ENCODE measurements at regions not wholly inside any gene's neighbourhood (a gene's known extent, or its start where the extent isn't known, plus 50 kb on each side); places are given as distances from the start of the nearest gene placed in this dataset.
"Not testable (repeated sequence)": the region's sequence is repeated elsewhere in the genome, so short reads cannot be mapped to it uniquely, and the experiment has no call there.

DNA sequence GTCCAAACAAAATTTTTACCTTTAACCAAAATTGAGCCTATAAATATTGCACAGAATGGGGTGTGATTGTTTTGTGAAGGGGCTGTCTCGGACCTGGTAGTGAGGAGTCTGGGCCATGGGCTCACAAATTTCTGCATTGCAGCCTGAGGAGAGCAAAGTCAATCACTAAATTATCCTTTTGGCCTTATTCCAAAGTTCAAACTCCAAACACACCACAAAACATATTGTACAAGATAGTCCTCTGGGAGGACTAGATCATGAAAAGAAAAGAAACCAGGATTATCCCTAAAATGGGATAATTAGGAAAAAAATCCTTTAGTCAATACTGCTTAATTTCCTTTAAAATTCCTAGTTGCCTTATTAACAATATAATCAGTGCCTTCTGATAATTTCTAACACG is 115.5 kb downstream of the BUB3 start:
- FAIRE-seq (no peak), DNase-seq (ENCODE audit: low spot score) (no peak)

DNA sequence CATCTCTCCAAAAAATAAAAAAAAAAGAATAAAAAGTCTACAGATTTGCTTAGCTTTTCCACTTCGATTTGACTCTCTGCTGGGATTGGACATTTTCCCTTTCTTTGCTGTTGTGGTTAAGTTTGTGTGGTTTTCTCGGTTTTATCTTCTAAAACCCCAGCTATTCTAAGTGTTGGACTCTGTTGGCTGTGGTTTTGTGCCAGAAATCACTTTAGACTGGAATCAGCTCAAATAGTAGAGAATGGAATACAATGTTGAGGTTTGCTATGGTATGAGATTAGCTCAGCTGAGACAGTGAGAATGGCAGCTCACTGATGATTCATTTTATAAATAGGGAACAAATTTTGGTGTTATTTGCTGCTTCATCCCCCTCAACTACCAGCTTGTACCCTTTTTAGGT is 116.0 kb downstream of the BUB3 start:
- FAIRE-seq (no peak), DNase-seq (ENCODE audit: low spot score) (peak; percentile 52)

DNA sequence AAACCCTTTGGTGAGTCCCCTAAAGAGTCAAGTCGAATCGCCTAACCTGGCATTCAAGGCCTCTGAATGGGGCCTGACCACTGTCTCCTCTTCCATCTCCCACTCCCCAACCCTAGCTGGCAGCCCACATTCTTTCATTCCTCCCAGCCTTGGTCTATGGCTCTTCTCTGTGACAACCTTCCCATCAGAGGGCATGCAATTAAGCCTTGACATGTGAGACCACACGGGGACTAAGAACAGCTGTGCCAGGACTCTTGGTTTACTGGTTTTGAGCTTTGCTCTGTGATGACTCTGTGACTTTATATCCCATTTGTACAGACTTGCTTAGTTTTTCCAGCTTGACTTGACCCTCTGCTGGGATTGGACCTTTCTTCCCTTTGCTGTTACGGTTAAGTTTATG is 116.6 kb downstream of the BUB3 start:
- no peak for FAIRE-seq

DNA sequence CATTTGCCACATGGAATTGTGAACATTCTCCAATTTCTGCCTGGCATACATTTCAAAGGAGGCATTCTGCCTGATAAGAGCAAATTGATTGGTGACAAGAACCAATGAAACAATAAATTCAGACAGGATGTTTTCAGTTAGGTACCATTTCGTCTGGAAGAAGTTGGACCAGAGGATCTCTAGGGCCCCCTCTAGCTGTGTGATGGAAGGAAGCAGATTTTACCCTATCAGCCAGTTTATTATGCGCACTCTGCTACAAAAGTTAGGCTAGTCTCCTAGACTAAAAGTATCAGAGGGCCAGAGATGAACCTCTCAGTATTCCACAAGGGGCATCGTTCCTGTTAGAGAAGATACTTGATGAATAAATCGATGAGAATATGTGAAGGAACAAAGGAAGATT is 118.0 kb downstream of the BUB3 start:
- DNase-seq (ENCODE audit: low spot score): no peak
- FAIRE-seq: no peak

More for the DNA sequence above, 116.6 kb downstream of the BUB3 start:
- no peak for DNase-seq (ENCODE audit: low spot score)

DNA sequence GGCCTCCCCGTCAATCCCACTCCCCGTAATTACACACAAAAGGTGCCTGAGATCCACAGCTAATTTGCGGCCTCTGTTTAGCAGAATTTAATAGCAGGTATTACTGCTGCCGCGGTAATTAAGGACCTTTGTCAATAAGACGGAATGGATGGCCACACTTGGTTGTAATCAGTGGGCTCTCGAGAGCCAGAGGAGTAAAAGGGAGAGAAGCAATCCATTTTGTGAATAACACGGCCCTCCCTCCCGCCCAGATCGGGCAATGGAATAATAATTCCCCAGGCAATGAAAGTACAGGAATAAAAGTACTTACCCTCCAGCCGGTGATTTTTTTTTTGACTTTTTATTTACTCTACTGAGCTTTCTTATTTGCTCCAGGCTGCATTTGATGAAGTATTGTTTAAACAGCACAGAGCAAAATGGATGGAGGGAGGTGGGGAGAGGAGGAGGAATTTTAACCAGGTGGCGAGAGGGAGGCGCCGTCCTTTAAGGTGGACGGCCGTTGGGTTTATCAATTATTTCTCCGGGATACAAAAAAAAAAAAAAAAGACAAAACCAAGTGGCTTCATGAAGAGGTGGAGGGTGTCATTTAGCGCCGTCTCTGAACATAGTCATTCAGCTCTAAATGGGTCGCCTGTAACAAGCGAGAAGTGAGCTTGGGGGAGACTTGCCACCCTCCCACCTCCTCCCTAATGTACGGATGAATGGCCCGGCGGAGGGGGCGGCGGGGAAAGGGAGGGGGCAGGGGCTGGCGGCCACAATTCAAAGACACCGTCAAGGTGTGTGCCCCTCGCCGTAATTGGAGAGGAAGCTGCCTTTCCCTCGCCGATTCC is 120.3 kb downstream of the BUB3 start:
- FAIRE-seq (no peak), DNase-seq (ENCODE audit: low spot score) (no peak)

DNA sequence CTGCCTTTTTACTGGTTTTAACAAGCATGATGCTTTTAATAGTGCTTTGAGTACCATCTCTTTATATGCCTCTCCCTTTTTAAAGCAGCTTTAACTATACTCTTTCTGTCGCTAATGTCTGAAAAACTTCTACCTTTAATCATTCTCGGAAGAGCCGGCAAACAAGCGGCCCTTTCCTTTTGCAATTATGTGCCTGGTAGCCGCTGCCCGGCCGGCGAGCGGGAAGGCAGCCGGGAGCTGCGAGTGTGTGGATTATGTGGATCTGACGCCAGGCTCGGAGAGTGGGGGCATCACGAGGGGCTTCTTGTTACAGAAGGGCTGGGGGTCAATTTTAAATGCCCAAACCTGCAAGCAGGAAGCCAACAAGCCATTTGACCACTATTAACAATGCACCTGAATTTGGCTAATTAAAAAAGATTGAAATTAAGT is 120.9 kb downstream of the BUB3 start:
- FAIRE-seq: no peak
- DNase-seq (ENCODE audit: low spot score): no peak

DNA sequence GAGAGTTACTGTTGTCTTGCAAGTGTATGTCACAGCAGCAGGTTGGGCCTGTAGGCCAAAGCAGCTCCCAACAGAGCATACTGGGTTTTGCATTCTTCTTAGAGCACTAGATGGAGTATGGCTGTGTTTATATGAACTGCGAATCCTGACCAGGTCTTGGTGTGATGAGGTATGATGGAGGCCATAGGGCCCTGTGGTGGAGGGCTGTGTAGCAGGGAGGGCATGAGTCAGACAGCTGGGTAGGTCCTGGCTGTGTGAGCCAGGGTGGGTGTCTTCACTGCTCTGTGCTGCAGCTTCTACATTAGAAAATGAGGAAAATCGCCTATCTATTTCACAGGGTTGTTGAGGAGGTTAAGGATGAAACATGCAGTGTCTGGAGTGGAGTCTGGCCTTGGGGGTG is 124.2 kb downstream of the BUB3 start:
- no peak for FAIRE-seq
- DNase-seq (ENCODE audit: low spot score): no peak

DNA sequence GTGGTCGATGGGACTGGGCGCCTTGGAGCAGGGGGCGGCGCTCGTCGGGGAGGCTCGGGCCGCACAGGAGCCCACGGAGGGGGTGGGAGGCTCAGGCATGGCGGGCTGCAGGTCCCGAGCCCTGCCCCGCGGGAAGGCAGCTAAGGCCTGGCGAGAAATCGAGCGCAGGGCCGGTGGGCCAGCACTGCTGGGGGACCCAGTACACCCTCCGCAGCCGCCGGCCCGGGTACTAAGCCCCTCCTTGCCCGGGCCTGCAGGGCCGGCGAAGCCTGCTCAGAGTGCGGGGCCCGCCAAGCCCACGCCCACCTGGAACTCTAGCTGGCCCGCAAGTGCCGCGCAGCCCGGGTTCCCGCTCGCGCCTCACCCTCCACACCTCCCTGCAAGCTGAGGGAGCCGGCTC is 129.2 kb downstream of the BUB3 start:
- not testable (repeated sequence) for DNase-seq (ENCODE audit: low spot score); FAIRE-seq

DNA sequence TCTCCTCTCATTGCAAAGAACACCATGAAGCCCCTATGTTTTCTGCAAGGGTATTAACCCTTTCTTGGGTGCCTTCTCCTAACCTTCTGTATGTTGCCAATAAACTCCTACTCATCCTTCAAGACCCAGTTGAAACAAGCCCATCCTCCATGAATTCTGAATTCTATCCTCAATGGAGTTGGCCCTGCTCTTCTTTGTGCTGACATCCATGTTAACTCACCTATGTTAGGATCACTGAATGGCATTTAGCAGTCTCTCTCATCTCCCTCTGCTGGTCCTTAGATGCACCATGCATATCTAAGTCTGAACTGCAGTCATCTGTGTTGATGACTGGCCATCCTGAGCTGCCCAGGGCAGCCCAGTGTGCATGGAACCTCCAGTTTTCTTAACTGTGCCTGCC is 129.8 kb downstream of the BUB3 start:
- no peak for DNase-seq (ENCODE audit: low spot score)
- FAIRE-seq: no peak

DNA sequence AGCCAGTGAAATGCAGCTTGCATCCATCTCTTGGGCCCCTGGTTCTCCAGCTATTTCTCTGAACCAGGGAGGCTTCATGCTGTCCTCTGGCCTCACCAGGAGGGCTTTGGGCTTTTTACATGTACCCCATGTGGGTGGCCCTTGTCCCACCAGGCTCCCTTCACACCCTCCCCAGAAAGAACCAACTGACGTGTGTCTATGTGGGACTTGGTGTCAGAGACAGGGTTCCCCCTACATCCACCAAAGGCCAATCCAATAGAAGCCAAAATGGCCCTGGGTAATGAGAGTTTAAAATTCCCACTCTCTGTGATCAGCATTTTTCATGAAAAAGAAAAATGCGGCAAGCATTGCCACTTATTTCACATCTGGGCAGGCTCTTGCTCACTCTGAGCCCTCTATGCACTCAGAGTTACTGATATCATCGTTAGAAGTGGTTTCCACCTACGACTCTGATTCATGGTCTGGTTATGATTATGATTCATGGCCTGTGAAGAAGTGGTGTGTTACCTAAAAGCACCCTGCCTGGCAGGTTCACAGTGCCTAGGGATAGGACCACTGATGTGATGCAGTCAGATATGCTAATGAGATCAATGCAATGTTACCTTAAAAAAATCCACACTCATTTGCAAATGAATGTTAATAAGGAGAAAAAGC is 133.5 kb downstream of the BUB3 start:
- FAIRE-seq (peak; percentile 48), DNase-seq (ENCODE audit: low spot score) (peak; percentile 83)

DNA sequence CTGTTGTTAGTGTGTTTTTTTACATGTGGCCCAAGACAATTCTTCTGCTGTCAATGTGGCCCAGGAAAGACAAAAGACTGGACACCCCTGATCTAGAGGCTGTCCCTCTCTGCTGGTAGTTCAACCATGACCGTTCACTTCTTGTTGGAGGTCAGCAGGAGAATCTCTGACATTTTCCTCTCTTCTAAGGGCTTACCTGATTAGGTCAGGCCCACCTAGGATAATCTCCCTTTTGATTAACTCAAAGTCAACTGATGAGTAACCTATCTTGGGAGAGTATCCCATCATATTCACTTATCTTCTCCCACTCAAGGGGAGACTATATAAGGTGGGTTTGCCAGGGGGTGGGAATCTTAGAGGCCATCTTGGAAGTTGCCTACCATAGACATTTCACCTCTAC is 135.2 kb downstream of the BUB3 start:
- DNase-seq (ENCODE audit: low spot score): no peak

DNA sequence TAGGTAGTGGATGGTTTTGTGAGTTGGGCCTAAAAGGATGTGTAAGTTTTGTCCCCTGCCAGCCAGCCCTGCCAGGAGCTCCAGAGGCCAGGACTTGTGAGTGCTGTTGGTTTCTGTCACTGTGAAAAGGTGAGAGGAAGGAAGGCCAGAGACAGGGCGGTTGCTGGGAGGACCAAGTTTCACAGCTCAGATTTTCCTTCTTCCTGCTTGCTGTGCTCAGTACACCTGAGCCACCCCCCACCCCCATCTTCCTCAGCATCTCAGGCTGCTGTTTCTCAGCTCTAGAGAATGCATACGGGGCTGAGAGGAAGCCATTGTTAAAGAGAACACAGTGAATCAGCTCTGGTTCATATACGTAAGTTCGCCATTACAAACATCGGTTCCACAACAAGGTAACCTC is 139.9 kb downstream of the BUB3 start:
- FAIRE-seq: no peak

More for the DNA sequence above, 135.2 kb downstream of the BUB3 start:
- FAIRE-seq: no peak

DNA sequence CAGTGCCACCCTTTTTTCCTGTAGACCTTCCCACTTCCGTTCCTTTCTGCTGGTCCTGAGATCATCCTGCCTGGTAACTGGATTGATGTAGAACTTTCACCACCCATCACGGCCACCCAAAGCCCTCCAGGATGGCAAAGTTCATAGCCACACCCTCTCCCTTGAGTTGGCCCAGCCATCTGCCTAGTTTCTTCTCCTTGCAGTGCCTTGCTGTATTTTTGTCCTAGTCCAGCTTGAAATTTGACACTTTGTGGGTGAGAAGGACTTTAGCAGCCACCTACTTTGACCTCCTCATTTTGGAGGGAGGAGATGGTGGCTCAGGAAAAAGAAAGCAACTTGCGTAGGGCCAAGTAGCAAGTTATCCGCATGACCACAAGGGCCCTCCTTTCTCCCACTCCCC is 140.7 kb downstream of the BUB3 start:
- no peak for DNase-seq (ENCODE audit: low spot score)

More for the DNA sequence above, 139.9 kb downstream of the BUB3 start:
- DNase-seq (ENCODE audit: low spot score): no peak

DNA sequence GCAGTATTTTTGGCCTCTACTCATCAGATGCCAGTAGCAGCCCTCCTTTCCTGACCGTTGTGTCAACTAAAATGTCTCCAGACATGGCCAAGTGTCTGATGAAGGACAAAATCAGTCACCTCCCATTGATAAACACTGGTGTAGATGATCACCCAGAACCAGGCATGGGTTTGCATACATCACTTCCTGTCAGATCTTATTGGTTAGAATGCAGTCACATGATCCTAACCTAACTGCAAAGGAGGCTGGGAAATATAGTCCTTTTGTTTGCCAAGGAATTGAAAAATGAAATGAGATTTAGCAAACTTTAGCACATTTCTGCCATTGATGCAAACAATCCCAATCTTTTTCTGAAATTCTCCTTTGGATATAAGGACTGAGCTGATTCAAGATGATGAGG is 141.4 kb downstream of the BUB3 start:
- DNase-seq (ENCODE audit: low spot score) (no peak), FAIRE-seq (no peak)

More for the DNA sequence above, 140.7 kb downstream of the BUB3 start:
- no peak for FAIRE-seq

DNA sequence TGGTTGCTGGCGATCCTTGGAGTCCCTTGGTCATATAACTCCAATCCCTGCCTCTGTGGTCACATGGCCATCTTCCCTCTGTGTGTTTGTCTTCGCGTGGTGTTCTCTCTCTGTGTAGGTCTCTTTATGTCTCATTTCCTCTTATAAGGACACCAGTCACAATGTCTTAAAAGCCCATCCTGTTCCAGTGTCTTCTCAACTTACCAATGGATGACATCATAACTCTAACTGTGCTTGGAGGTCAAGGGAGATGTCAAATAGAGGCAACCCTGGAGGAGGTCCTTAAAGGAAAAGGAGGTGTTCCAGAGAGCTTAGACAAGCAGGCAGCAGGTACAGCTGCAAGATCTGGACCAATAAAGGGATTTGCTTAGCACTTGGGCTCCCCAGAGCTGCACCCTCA is 143.0 kb downstream of the BUB3 start:
- FAIRE-seq (no peak), DNase-seq (ENCODE audit: low spot score) (no peak)

DNA sequence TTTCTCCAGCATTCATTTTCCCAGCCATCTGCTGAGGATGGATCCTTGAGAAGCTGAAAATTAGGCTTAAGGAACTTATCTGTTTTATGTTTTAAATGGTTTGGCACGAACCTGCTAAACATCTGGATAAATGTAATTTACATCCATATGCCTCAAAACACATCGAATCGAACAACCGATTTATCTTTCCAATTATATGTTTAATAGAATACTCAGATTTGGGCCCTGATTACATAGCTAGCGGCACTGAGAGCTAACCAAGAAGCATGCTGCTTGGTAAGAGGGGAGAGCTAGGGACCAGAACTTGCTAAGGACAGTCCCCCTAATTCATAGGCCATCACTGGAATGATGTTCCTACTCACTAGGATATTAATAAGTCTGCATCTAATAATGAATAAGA is 144.4 kb downstream of the BUB3 start:
- no peak for DNase-seq (ENCODE audit: low spot score)
- no peak for FAIRE-seq

DNA sequence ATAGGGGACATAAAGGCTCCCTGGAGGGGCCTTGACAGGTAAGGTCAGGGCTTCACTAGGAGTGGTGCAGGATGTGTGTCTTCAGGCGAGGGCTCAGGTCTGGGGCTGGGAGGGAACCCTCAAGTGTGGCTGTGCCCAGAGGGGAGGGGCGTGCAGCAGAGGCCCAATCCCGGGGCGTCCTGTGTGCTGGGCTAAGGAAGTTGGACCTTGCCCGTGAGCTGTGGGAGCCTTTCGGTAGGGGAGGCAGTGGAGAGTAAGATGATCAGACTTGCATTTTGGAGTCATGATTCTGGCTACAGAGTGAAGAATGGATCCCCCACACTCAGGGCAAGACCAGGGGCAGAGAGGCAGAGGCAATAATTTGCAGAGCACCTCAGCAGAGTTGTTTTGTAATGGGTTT is 145.4 kb downstream of the BUB3 start:
- FAIRE-seq (no peak), DNase-seq (ENCODE audit: low spot score) (no peak)

DNA sequence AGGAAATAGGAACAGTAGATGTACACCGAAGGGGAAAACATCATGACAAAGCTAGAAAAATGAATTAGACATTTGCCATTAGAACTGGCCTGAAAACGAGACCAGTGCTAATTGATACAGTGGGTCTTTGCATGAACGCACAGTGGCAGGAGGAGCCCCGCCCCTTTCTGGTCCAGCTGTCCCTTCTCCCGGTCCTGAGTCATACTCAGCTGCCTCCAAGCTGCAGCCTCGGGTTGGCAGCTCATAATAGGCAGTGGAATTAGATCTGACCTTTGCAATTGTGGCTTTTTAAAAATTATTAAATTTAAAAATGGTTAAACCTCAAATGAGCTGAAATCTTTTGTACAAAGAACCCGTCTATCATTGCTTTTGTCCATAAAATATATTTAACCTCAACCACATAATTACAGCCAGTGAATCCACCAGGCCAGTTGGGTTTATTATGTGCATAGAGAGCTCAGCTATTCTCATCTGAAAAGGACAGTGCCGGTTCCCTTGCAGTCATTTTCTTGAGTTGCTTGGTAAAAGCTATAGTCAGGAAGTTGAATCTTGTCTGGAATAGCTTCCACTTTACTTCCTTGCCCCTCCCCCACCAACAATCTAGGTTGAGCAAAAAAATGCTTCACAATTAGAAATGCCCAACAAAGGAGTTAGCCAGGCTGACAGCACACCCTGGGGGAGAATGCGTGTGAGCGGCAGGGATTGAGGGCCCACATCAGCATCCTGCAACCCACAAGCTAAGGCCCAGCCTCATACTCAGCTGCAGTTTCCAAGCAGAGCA is 147.1 kb downstream of the BUB3 start:
- DNase-seq (ENCODE audit: low spot score): peak; percentile 81
- no peak for FAIRE-seq

DNA sequence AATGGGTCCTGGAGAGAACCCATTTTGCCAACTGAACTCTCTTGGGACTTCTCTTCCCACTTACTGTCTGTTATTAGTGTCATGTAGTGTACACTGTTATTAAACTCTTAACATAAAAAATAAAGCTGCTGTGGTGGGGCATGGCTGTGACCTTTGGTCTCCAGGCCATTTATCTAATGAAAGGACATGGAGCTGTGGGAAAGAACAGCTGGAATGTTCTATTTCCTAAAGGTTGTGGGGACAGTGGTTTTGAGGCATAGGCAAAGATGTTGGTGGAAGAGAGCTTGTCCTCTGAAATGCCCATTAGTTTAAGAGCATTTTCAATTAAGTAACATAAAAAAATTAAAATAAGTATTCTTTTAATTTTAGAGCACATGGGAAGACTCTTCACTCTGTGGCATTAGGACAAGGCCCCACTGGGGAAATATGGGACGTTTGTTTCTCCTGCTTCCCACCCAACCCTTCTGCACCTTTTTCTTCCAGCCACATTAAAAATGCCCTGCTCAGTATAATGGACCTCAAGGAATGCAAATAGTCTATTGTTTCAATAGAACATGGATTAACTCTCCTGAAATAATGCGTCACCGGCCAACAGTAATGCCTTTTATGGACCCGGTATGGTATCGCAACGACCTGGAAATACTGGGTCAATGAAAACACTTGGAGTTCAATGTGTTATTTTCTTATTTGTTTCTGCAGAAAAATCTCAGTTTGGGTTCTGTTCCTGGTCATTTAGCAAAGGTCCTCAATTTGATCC is 149.6 kb downstream of the BUB3 start:
- FAIRE-seq (no peak), DNase-seq (ENCODE audit: low spot score) (no peak)

DNA sequence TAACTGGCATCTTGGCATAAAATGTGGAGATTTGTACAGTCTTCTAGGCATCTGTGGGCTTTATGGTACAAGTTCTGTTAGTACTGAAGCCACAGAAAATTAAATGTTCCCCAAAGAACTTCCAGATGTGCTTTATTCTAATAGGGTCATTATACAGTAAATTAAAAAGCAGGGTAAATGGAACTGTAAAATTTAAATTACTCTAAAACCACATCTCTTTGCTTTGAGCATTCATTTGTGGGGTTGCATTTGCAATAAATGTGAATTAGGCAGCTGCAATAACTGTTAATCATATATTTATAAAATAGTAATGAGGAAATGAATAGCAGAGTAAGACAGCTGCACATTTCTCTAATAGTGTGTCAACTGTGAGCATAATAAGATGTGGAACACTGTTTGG is 151.5 kb downstream of the BUB3 start:
- no peak for FAIRE-seq
- DNase-seq (ENCODE audit: low spot score): no peak

DNA sequence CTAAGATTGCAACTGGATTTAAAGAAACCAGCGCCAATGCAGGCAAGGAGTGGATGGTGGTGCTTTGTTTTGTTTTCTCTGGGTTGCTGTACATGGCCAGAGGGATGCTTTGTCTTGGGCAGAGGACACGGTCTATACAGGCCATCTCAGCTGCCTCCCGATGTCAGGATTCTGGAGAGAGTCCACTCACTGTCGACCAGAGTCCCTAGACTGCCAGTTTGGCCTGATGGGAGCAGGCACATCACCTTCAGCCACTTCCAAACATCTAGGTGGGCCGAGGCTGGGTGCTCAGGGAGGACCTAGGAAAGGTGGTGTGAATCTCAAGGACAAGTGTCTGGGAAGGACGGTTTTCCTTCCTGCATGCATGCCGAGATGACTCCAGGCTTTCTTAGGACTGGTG is 152.1 kb downstream of the BUB3 start:
- no peak for DNase-seq (ENCODE audit: low spot score)
- no peak for FAIRE-seq
